IMR-90 (cell line): ENCODE measurements at regions not wholly inside any gene's neighbourhood (a gene's known extent, or its start where the extent isn't known, plus 50 kb on each side); places are given as distances from the start of the nearest gene placed in this dataset.

ENCODE experiments used
- ATAC-seq: fragments of 200-7000 bp; cut with Tn5 transposase; 2 replicates; pipeline ENCODE4 v1.9.1; 2020; ENCODE audit warnings: low read depth, mild to moderate bottlenecking, moderate library complexity
- BruUV-seq: library from RNA; stranded (reverse); fragments of 400-500 nt; replicated peaks from 2 replicates; lab custom pipeline; 2021; lab: Mats Ljungman, UMichigan
- CTCF ChIA-PET: fragments of 300-600 bp; formaldehyde crosslinking; extraction: SDS; loops from one replicate; lab custom pipeline; 2021; ENCODE audit warnings: antibody characterized with exemption; lab: Yijun Ruan, JAX
- POLR2A ChIA-PET: fragments of 300-600 bp; sonication (Branson Sonifier 250); formaldehyde crosslinking; loops from one replicate; lab custom pipeline; 2022; ENCODE audit warnings: antibody characterized with exemption; ENCODE audit not compliant: unreplicated experiment; lab: Charles Lee
- DNase-seq: peaks from one replicate; pipeline ENCODE4 v3.0.0; 2013
- H2AFZ ChIP-seq: replicated peaks from 2 replicates; pipeline ENCODE3; 2013; ENCODE audit warnings: low read length, mild to moderate bottlenecking; ENCODE audit not compliant: poor library complexity
- H2AK5ac ChIP-seq: 2 replicates; pipeline ENCODE4 v1.6.1; 2013; ENCODE audit warnings: low read depth, low read length, inconsistent platforms
- H2AK9ac ChIP-seq: replicated peaks from 2 replicates; pipeline ENCODE3; 2013; ENCODE audit warnings: mild to moderate bottlenecking, low read depth, low read length, moderate library complexity; ENCODE audit not compliant: poor library complexity
- H2BK120ac ChIP-seq: 2 replicates; pipeline ENCODE4 v1.6.1; 2013; ENCODE audit warnings: low read depth, low read length, inconsistent platforms
- H2BK15ac ChIP-seq: 3 replicates; pipeline ENCODE4 v1.6.1; 2013; ENCODE audit warnings: low read depth, low read length, inconsistent platforms
- H2BK20ac ChIP-seq: 2 replicates; pipeline ENCODE4 v1.6.1; 2013; ENCODE audit warnings: low read depth, mild to moderate bottlenecking, inconsistent platforms, low read length, moderate library complexity
- H2BK5ac ChIP-seq: 2 replicates; pipeline ENCODE4 v1.6.1; 2013; ENCODE audit warnings: mild to moderate bottlenecking, low read depth, low read length, inconsistent platforms; ENCODE audit not compliant: poor library complexity, severe bottlenecking
- H3K14ac ChIP-seq: replicated peaks from 2 replicates; pipeline ENCODE4 v1.6.1; 2013; ENCODE audit warnings: low read depth, low read length, inconsistent platforms
- H3K18ac ChIP-seq: 2 replicates; pipeline ENCODE4 v1.6.1; 2013; ENCODE audit warnings: low read depth, low read length, control low read depth
- H3K23ac ChIP-seq: 2 replicates; pipeline ENCODE4 v1.6.1; 2013; ENCODE audit warnings: low read depth, low read length, inconsistent platforms
- H3K27ac ChIP-seq: 2 replicates; pipeline ENCODE4 v1.5.1; 2013; ENCODE audit warnings: mild to moderate bottlenecking, control low read depth, low read length; ENCODE audit not compliant: insufficient read depth
- H3K27me3 ChIP-seq: 2 replicates; pipeline ENCODE4 v1.6.1; 2013; ENCODE audit warnings: low read length; ENCODE audit not compliant: control insufficient read depth, insufficient read depth
- H3K36me3 ChIP-seq: 2 replicates; pipeline ENCODE4 v1.6.1; 2013; ENCODE audit warnings: low read length, mixed read lengths; ENCODE audit not compliant: control insufficient read depth, insufficient read depth
- H3K4ac ChIP-seq: 2 replicates; pipeline ENCODE4 v1.6.1; 2013; ENCODE audit warnings: low read depth, low read length, inconsistent platforms
- H3K4me1 ChIP-seq: 2 replicates; pipeline ENCODE4 v1.6.1; 2013; ENCODE audit warnings: low read length, mixed read lengths; ENCODE audit not compliant: control insufficient read depth, insufficient read depth
- H3K4me2 ChIP-seq: 2 replicates; pipeline ENCODE4 v1.6.1; 2013; ENCODE audit warnings: low read depth, mild to moderate bottlenecking, control low read depth, low read length, moderate library complexity
- H3K4me3 ChIP-seq: 2 replicates; pipeline ENCODE4 v1.5.1; 2013; ENCODE audit warnings: low read depth, mild to moderate bottlenecking, control low read depth, low read length, moderate library complexity; ENCODE audit not compliant: insufficient read depth
- H3K56ac ChIP-seq: 2 replicates; pipeline ENCODE4 v1.6.1; 2013; ENCODE audit warnings: low read length, inconsistent platforms; ENCODE audit not compliant: insufficient read depth; ENCODE audit errors: extremely low read depth
- H3K79me1 ChIP-seq, 2 experiments: 2 replicates each; pipeline ENCODE4 v1.6.1; 2013; ENCODE audit warnings: low read length in 2 of 2, inconsistent platforms in 1 of 2, low read depth in 1 of 2
- H3K9ac ChIP-seq: 2 replicates; pipeline ENCODE4 v1.6.1; 2013; ENCODE audit warnings: low read depth, low read length, control low read depth
- H3K9me1 ChIP-seq: 2 replicates; pipeline ENCODE4 v1.6.1; 2013; ENCODE audit warnings: low read length, inconsistent platforms; ENCODE audit not compliant: insufficient read depth
- H3K9me3 ChIP-seq: 2 replicates; pipeline ENCODE4 v1.6.1; 2013; ENCODE audit warnings: low read length; ENCODE audit not compliant: control insufficient read depth, insufficient read depth
- H4K20me1 ChIP-seq: 2 replicates; pipeline ENCODE4 v1.6.1; 2013; ENCODE audit warnings: low read length, inconsistent platforms; ENCODE audit not compliant: insufficient read depth
- H4K5ac ChIP-seq: 2 replicates; pipeline ENCODE4 v1.6.1; 2013; ENCODE audit warnings: mild to moderate bottlenecking, low read depth, low read length, control low read depth
- H4K8ac ChIP-seq, 2 experiments: 2 replicates each; pipeline ENCODE4 v1.6.1; 2013; ENCODE audit warnings: low read depth in 2 of 2, low read length in 2 of 2, control low read depth in 1 of 2, inconsistent platforms in 1 of 2
- H4K91ac ChIP-seq: 2 replicates; pipeline ENCODE4 v1.6.1; 2013; ENCODE audit warnings: low read depth, low read length, inconsistent platforms; ENCODE audit not compliant: insufficient read depth
- BHLHE40 ChIP-seq: fragments of 150-350 bp; IDR thresholded peaks from 2 replicates; pipeline ENCODE4 v1.6.1; 2016; ENCODE audit warnings: mild to moderate bottlenecking, low read depth, low read length
- CEBPB ChIP-seq: IDR thresholded peaks from 2 replicates; pipeline ENCODE4 v1.6.1; 2012; ENCODE audit warnings: low read depth, low read length, improper control_type of control experiment
- CHD1 ChIP-seq: IDR thresholded peaks from 2 replicates; pipeline ENCODE4 v1.6.1; 2012; ENCODE audit warnings: low read depth, low read length, improper control_type of control experiment
- FOS ChIP-seq: fragments of 150-350 bp; IDR thresholded peaks from 2 replicates; pipeline ENCODE4 v1.6.1; 2016; ENCODE audit warnings: low read depth, low read length
- MAFK ChIP-seq: IDR thresholded peaks from 2 replicates; pipeline ENCODE4 v1.6.1; 2012; ENCODE audit warnings: low read depth, low read length, improper control_type of control experiment
- MAZ ChIP-seq: IDR thresholded peaks from 2 replicates; pipeline ENCODE4 v1.6.1; 2012; ENCODE audit warnings: low read depth, mild to moderate bottlenecking, low read length, improper control_type of control experiment, moderate library complexity, borderline replicate concordance
- MXI1 ChIP-seq: IDR thresholded peaks from 2 replicates; pipeline ENCODE4 v1.6.1; 2012; ENCODE audit warnings: low read depth, mild to moderate bottlenecking, low read length, moderate library complexity, borderline replicate concordance
- NFE2L2 ChIP-seq: fragments of 150-350 bp; IDR thresholded peaks from 2 replicates; pipeline ENCODE4 v1.6.1; 2016; ENCODE audit warnings: low read depth, mild to moderate bottlenecking, low read length
- POLR2A ChIP-seq: IDR thresholded peaks from 2 replicates; pipeline ENCODE4 v1.6.1; 2012; ENCODE audit warnings: mild to moderate bottlenecking, low read depth, low read length
- RAD21 ChIP-seq: IDR thresholded peaks from 2 replicates; pipeline ENCODE4 v1.6.1; 2012; ENCODE audit warnings: low read length, improper control_type of control experiment
- RCOR1 ChIP-seq: IDR thresholded peaks from 2 replicates; pipeline ENCODE4 v1.6.1; 2012; ENCODE audit warnings: mild to moderate bottlenecking, low read length, improper control_type of control experiment; ENCODE audit not compliant: insufficient replicate concordance
- RFX5 ChIP-seq: IDR thresholded peaks from 2 replicates; pipeline ENCODE4 v1.8.0; 2012; ENCODE audit warnings: low read depth, mild to moderate bottlenecking, low read length, moderate library complexity
- SMC3 ChIP-seq: fragments of 150-350 bp; IDR thresholded peaks from 2 replicates; pipeline ENCODE4 v1.6.1; 2016; ENCODE audit warnings: low read depth, mild to moderate bottlenecking, antibody characterized with exemption, low read length, moderate library complexity
- WGBS, 2 experiments: methylation state at CpG; one replicate each; pipeline versions ENCODE4 v1.1.5 to v1.1.7; 2013; ENCODE audit warnings: missing lambda C conversion rate in 2 of 2; ENCODE audit not compliant: insufficient read length in 1 of 2; ENCODE audit errors: extremely low coverage in 2 of 2; 5-methylcytosine and 5-hydroxymethylcytosine counted together
- dilution Hi-C: fragments of 300-500 bp; cut with HindIII; formaldehyde crosslinking; loops from one replicate; pipeline ENCODE4 v1.14.3; 2018; ENCODE audit warnings: low sequenced_read_pairs; ENCODE audit not compliant: unreplicated experiment
- in situ Hi-C: fragments of 300-500 bp; cut with MboI; formaldehyde crosslinking; loops from 3 replicates; pipeline ENCODE4 v1.14.3; 2019; ENCODE audit warnings: low sequenced_read_pairs, inconsistent platforms, mixed read lengths
- intact Hi-C: fragments of 100-400 bp; cut with micrococcal nuclease; formaldehyde crosslinking; loops from 2 replicates; pipeline ENCODE4 v1.10.0; 2022
- TF ChIP-seq, protein P1 (sequence below): conservative IDR thresholded peaks from 2 replicates; pipeline ENCODE4 v1.5.1; 2012; ENCODE audit warnings: mild to moderate bottlenecking, low read depth, low read length, improper control_type of control experiment
- TF ChIP-seq, protein P2 (sequence below): fragments of 150-350 bp; IDR thresholded peaks from 2 replicates; pipeline ENCODE4 v1.6.1; 2017; ENCODE audit warnings: mild to moderate bottlenecking, antibody characterized with exemption, low read length, low read depth
- TF ChIP-seq, protein P3 (sequence below): fragments of 150-350 bp; IDR thresholded peaks from 2 replicates; pipeline ENCODE4 v1.6.1; 2016; ENCODE audit warnings: low read depth, mild to moderate bottlenecking, low read length, moderate library complexity, borderline replicate concordance

DNA sequence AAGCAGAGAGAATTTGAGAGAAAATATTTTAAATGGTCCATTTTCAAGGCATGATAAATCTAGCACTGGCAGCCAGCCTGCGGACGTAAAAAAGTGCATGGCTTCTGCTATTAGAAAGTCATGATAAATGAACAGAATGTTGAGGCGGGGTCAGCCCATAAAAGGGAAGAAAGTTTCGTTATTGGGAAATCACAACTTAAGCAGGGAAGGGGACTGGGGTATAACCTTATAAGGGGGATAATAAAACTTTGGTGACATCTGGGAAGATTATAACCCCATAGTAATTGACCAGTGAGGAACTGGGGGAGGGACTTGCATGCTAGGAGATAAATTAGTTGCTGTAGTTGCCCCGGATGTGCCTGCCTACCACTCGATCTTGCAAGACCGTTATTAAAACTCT, 88.4 kb upstream of the PLSCR4 start:
- no peak overlapping the region; the same call in 1 of the 2 replicates for H4K91ac ChIP-seq
- intact Hi-C loops: no loop called here
- no peak overlapping the region for H3K14ac ChIP-seq
- no peaks in the 10 kb centered on the region for H4K20me1 ChIP-seq
- H3K79me1 ChIP-seq: no peaks in the 10 kb centered on the region
- H3K4ac ChIP-seq: no peak overlapping the region
- ChIA-PET CTCF (no interaction called here), POLR2A (no interaction called here)
- H3K27me3 ChIP-seq: no peaks in the 10 kb centered on the region
- no peaks in the 10 kb centered on the region for H3K36me3 ChIP-seq
- dilution Hi-C loops: no loop called here
- no peak overlapping the region for H2BK20ac ChIP-seq
- no peak overlapping the region for H2AK9ac ChIP-seq
- DNase-seq (no peak), ATAC-seq (peak; percentile 57)
- peak overlapping the region; percentile 22; the same call in 1 of the 2 replicates for H3K4me2 ChIP-seq
- no peak overlapping the region for H3K56ac ChIP-seq
- no peak overlapping the region; the same call in 1 of the 2 replicates for H3K4me3 ChIP-seq
- no peak overlapping the region for H2BK120ac ChIP-seq
- no peak overlapping the region for H4K8ac ChIP-seq
- no peak overlapping the region for H3K9ac ChIP-seq
- TF ChIP-seq POLR2A: no peak
- TF ChIP-seq MAZ: no peak
- no peak for TF ChIP-seq RAD21
- TF ChIP-seq CHD1: no peak
- TF ChIP-seq, protein P1, sequence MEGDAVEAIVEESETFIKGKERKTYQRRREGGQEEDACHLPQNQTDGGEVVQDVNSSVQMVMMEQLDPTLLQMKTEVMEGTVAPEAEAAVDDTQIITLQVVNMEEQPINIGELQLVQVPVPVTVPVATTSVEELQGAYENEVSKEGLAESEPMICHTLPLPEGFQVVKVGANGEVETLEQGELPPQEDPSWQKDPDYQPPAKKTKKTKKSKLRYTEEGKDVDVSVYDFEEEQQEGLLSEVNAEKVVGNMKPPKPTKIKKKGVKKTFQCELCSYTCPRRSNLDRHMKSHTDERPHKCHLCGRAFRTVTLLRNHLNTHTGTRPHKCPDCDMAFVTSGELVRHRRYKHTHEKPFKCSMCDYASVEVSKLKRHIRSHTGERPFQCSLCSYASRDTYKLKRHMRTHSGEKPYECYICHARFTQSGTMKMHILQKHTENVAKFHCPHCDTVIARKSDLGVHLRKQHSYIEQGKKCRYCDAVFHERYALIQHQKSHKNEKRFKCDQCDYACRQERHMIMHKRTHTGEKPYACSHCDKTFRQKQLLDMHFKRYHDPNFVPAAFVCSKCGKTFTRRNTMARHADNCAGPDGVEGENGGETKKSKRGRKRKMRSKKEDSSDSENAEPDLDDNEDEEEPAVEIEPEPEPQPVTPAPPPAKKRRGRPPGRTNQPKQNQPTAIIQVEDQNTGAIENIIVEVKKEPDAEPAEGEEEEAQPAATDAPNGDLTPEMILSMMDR: no peak
- TF ChIP-seq, protein P2, sequence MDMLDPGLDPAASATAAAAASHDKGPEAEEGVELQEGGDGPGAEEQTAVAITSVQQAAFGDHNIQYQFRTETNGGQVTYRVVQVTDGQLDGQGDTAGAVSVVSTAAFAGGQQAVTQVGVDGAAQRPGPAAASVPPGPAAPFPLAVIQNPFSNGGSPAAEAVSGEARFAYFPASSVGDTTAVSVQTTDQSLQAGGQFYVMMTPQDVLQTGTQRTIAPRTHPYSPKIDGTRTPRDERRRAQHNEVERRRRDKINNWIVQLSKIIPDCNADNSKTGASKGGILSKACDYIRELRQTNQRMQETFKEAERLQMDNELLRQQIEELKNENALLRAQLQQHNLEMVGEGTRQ: no peak
- no peak for TF ChIP-seq RCOR1
- TF ChIP-seq, protein P3, sequence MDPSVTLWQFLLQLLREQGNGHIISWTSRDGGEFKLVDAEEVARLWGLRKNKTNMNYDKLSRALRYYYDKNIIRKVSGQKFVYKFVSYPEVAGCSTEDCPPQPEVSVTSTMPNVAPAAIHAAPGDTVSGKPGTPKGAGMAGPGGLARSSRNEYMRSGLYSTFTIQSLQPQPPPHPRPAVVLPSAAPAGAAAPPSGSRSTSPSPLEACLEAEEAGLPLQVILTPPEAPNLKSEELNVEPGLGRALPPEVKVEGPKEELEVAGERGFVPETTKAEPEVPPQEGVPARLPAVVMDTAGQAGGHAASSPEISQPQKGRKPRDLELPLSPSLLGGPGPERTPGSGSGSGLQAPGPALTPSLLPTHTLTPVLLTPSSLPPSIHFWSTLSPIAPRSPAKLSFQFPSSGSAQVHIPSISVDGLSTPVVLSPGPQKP: no peak
- no peak for TF ChIP-seq FOS
- TF ChIP-seq CEBPB: no peak
- TF ChIP-seq SMC3: no peak
- no peak for TF ChIP-seq RFX5
- TF ChIP-seq NFE2L2: no peak
- no peak for TF ChIP-seq MXI1
- no peak for TF ChIP-seq MAFK
- TF ChIP-seq BHLHE40: no peak
- no peak overlapping the region for H3K18ac ChIP-seq
- H2BK15ac ChIP-seq: no peak overlapping the region
- no peak overlapping the region for H2BK5ac ChIP-seq
- no peaks in the 10 kb centered on the region for H3K4me1 ChIP-seq
- in situ Hi-C loops: no loop called here
- 48% methylated on average over 3 of the region's 7 CpGs; no CpG with 5 or more reads in 1 of the 2 experiments for WGBS, 2 experiments
- no peaks in the 10 kb centered on the region for H3K9me3 ChIP-seq
- no peak overlapping the region for H3K23ac ChIP-seq
- no peak overlapping the region for H2AK5ac ChIP-seq
- no peak overlapping the region for H2AFZ ChIP-seq
- no peaks in the 10 kb centered on the region for H3K9me1 ChIP-seq
- no peak overlapping the region for H4K5ac ChIP-seq
- H3K27ac ChIP-seq: no peak overlapping the region
- BruUV-seq: no TSS peak
